ENCODE measurements at regions not wholly inside any gene's neighbourhood (a gene's known extent, or its start where the extent isn't known, plus 50 kb on each side); places are given as distances from the start of the nearest gene placed in this dataset.

DNA sequence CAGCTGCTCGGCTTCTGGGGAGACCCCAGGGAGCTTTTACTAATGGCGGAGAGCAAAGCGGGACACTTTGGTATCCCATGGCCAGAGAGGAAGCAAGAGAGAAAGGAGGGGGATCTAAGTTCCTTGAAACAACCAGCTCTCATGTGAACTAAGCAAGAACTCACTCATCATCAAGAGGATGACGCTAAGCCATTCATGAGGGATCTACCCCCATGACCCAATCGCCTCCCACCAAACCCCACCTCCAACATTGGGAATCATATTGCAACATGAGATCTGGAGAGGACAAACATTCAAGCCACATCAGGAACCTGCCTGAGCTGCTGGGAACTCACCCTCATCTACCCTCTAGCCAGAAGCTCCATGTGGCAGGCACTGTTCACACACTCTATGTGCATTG lies 372.1 kb upstream of the RUNX1 start:
- in situ Hi-C loops (cut with HindIII; ENCODE audit: low pct_unique_long_range_greater_than_20kb, low sequenced_read_pairs): no loop called here
- no peak for DNase-seq (ENCODE audit: low read depth, low spot score)

DNA sequence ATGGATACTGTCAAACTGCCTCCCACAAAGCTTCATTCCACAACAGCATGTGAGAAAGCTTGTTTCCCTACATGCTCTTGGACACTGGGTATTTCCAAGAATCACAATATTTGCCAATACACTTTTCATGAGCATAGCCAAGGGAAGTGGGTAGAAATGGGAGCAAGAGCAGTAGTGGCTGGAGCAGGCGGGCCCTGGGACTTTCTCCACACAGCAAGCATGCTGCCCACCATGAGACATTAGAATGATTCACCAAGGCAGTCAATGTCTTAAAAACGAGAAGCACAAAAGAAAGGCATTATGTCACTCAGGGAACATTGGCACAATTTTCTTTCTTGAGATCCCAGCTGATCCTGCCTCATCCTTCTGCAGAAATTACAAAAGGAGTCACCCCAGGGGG lies 371.6 kb upstream of the RUNX1 start:
- DNase-seq (ENCODE audit: low read depth, low spot score): no peak
- in situ Hi-C loops (cut with HindIII; ENCODE audit: low pct_unique_long_range_greater_than_20kb, low sequenced_read_pairs): no loop called here

DNA sequence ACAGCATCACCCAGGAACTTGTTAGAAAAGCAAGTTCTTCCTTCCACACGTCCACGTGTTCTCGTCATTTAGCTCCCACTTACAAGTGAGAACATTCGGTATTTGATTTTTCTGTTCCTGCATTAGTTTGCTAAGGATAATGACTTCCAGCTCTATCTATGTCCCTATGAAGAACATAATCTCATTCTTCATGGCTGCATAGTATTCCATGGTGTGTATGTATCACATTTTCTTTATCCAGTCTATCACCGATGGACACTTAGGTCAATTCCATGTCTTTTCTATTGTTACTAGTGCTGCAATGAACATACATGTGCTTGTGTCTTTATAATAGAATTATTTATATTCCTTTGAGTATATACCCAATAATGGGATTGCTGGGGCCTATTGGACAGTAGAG lies 368.7 kb upstream of the RUNX1 start:
- in situ Hi-C loops (cut with HindIII; ENCODE audit: low pct_unique_long_range_greater_than_20kb, low sequenced_read_pairs): no loop called here
- DNase-seq (ENCODE audit: low read depth, low spot score): no peak

DNA sequence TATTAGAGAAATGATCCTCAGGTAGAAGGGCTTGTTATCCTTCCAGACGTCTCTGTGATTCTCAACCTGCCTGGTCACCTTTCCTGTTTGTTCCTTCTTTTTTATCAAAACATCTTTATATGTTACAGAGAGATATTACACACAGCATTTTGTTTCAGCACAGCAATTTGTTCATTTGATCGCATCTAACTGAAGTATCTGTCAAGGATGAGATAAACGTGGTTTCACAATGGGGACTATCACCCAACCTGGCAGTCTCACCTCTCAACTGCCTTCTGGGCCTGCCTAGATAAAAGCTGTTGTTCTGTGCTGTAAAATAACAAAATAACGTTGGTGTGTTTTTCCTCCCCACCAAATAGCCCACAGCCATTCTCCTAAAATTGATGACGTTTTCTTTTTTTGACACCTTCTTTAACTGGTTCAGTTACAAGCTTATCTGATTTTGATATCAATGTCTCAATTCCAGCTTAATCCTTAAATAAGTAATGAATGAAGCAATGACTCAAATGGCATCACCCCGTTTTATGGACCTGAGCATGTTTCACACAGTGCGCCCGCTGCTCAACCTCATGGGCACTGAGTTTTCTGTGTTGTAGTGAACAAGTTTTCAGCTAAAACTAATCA lies 367.9 kb upstream of the RUNX1 start:
- DNase-seq (ENCODE audit: low read depth, low spot score): no peak

DNA sequence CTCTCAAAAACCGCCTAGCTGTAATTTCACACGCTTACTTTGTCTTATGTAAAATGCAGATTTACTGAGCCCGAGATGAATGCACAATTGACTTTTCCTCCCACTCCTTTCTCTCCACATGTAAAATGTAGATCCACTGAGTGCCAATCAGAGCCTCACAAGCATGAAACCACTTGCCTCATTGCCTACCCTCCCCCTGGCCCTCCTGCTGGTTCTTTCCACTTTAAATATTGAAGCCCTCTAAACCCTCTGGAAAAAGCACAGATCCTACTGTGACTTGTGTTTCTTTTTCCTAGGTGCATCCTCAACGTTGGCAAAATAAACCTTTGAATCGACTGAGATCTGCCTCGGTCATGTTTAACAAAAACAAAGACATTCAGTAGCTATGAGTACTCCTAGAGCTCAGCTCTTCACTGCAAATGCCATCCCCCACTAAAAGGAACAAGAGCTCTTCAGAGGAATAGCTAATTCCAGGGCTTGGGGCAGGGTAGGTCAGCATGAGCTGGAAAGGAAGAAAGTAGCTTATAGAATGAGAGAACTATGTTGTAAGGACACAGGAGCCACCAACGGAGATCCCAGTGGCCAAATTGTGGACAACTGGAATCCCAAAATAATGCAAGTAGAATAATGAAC lies 365.5 kb upstream of the RUNX1 start:
- in situ Hi-C loops (cut with HindIII; ENCODE audit: low pct_unique_long_range_greater_than_20kb, low sequenced_read_pairs): no loop called here
- DNase-seq (ENCODE audit: low read depth, low spot score): peak; percentile 70

More for the DNA sequence above, 367.9 kb upstream of the RUNX1 start:
- in situ Hi-C loops (cut with HindIII; ENCODE audit: low pct_unique_long_range_greater_than_20kb, low sequenced_read_pairs): no loop called here

DNA sequence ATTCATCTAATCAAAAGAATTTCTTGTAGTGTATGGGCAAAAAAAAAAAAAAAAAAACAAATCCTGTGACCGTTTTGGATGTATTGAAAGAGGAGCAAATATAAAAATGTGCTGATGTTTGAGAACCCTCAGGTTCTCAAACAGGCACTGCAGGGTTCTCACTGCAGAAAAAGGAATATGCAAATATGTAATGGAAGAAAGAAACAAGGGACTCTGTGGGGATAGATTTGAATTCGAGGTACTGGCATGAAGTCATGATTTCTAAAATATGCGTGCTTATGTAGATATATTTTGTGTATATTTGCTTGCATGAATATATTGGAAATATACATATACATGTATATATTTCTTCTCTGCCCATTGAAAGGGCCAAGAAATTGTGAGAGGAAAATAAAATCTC lies 365.0 kb upstream of the RUNX1 start:
- in situ Hi-C loops (cut with HindIII; ENCODE audit: low pct_unique_long_range_greater_than_20kb, low sequenced_read_pairs): no loop called here

DNA sequence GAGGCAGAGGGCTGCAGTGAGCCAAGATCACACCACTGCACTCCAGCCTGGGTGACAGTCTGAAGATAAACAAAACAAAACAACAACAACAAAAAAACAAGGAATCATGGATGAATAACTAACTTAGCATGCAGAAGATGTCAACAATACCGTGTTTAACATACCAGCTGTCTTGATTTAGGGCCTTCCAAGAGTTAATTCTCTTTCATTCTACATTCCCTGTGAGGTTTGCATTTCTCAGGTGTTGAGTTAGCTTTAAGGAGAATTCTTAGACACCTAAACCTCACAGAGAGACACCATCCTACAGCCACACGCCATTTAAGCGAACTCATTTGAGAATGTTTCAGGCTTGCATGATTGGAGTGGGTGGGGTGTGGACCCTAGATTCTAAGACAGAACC lies 363.1 kb upstream of the RUNX1 start:
- DNase-seq (ENCODE audit: low read depth, low spot score): no peak
- in situ Hi-C loops (cut with HindIII; ENCODE audit: low pct_unique_long_range_greater_than_20kb, low sequenced_read_pairs): no loop called here

More for the DNA sequence above, 365.0 kb upstream of the RUNX1 start:
- no peak for DNase-seq (ENCODE audit: low read depth, low spot score)

DNA sequence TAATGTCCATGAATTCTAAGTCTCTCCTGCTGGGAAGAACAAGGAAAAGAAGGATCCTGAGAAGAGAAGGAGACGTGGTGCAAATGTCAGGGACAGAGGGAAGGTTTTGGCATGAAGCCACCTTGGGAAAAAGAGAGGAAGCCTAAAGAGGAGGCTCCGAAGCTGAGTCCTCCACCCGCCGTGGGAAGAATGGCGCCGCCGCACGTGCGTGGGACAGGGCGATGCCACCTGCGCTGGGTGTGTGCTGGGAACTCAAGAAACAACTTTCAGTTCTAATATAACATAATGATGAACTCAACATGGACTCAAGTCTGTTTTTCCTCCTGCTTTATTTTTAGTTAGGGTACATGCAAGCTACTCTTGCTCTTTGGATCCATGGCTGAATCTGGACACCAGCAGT lies 362.3 kb upstream of the RUNX1 start:
- in situ Hi-C loops (cut with HindIII; ENCODE audit: low pct_unique_long_range_greater_than_20kb, low sequenced_read_pairs): no loop called here
- no peak for DNase-seq (ENCODE audit: low read depth, low spot score)

DNA sequence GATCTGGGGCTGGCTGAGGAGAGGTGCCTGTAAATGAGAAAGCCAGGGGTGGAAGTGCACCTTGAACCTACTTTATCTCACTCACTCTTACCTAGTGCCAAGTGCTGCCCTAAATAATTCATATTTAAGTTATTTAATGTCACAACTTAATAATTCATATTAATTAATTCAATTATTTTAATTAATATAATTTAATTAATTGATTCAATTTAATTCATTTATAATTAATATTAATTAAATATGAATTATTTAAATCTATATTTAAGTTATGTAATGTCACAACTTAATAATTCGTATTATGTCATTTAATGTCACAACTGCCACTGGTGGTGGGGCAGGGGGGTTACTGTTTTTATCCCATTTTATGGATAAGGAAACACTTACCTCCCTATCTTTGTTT lies 361.6 kb upstream of the RUNX1 start:
- in situ Hi-C loops (cut with HindIII; ENCODE audit: low pct_unique_long_range_greater_than_20kb, low sequenced_read_pairs): no loop called here
- no peak for DNase-seq (ENCODE audit: low read depth, low spot score)

DNA sequence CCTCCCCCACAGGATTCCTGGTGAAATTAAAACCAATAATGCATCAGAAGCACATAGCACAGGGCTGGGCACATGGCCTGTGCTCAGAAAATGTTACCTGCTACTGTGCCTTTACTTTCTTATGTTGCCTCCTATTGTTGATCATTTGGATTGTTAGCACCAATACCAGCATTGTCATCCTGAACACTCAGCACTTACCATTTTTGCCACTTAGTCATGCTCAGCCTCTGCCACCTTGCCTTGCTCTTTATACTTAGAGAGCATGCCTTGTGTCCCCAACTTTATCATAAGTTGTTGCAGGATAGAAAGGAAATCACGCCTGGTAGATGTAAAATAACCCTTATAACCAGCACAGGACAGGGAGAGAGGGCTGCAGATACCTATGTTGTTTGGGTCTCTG lies 361.0 kb upstream of the RUNX1 start:
- DNase-seq (ENCODE audit: low read depth, low spot score): no peak
- in situ Hi-C loops (cut with HindIII; ENCODE audit: low pct_unique_long_range_greater_than_20kb, low sequenced_read_pairs): no loop called here

DNA sequence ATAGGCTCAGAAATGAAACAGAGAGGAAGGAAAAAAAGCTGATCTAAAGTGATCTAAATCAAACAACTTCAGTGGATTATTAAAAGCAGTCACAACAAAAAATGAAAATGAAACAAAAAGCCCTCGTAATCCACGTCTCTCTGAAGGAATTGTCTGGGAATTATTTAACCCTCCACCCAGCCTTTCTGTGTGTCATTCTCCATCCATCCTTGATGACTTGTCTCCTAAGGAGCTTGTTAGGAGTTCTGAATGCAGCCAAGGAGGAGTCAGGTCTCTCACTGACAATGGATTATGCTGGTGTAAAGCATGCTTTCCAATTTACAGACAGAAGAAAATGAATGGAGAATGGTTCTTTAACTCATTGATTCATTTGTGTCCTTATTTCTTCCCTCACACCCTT lies 359.3 kb upstream of the RUNX1 start:
- DNase-seq (ENCODE audit: low read depth, low spot score): no peak
- in situ Hi-C loops (cut with HindIII; ENCODE audit: low pct_unique_long_range_greater_than_20kb, low sequenced_read_pairs): no loop called here

DNA sequence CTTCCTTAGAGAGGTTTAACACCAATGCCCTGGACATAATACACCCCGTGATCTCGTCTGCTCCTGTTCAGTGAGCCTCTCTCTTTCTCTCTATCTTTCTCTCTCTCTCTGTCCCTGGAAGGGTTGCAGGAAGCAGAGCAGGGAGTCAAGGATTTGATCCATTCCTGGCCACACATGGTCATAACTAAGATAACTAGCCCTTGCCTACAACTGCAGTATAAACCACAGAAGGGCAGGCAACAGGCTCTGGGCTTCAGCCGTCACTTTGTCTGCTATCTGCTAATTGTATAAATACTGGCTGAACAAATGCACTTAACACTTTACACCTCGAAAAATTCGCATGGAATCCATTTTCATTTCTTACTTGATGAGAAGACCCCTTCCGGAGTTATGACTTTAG lies 357.5 kb upstream of the RUNX1 start:
- in situ Hi-C loops (cut with HindIII; ENCODE audit: low pct_unique_long_range_greater_than_20kb, low sequenced_read_pairs): no loop called here
- DNase-seq (ENCODE audit: low read depth, low spot score): no peak

DNA sequence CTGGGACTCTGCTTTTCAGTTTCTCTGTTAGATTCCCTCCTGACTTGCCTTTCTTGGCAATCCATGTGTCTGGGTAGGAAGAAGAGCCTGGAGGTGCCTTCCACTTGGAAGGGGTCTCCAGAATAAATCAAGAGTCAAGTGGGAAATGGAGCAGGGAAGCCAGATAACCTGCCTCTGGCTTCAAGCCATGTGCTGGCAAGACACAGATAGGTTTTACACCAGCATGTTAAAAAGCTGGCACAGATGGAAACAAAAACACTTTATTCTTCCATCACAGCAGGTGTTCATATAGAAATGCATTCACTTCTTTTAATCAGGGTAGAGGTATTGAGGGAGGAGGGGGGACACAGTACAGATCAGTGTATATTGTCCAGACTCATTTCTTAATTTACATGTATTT lies 356.9 kb upstream of the RUNX1 start:
- in situ Hi-C loops (cut with HindIII; ENCODE audit: low pct_unique_long_range_greater_than_20kb, low sequenced_read_pairs): no loop called here
- no peak for DNase-seq (ENCODE audit: low read depth, low spot score)

DNA sequence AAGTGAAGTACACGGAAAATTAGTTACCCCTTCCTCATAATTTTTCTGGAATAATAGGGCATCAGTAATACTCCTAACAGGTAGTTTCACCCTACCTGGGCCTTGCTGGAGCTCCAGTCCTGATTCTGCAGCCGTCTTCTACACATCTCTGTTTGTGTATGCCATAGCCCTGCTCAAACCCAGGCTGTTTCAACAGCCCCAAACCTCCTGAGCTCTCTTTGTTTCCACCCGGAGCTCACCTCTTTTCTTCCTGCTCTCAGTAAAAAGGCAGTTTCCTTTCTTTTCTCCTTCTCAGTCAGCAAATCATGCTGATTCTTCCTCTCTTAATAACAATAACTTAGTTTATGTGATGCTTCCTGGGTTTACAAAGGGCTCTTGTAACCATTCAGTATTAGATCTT lies 355.1 kb upstream of the RUNX1 start:
- in situ Hi-C loops (cut with HindIII; ENCODE audit: low pct_unique_long_range_greater_than_20kb, low sequenced_read_pairs): no loop called here
- DNase-seq (ENCODE audit: low read depth, low spot score): peak; percentile 60

DNA sequence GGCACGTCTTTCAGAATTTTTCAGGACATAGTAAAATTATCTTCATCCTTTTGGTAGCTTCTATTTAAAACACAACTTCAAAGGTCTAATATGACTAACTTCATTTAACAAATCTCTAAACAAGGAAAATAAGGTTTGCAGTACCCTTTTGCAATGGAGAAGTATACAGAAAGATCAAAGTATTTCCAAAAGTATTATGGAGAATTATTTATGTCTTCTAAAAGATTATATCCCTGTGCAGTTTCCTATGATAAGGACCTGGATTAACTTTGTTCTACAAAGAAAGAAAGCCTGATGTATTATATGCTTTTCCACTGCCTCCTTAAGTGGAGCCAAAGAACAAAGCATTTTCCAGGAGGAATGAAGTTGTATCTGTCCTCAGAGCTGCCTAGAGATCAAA lies 353.0 kb upstream of the RUNX1 start:
- no peak for DNase-seq (ENCODE audit: low read depth, low spot score)
- in situ Hi-C loops (cut with HindIII; ENCODE audit: low pct_unique_long_range_greater_than_20kb, low sequenced_read_pairs): no loop called here

DNA sequence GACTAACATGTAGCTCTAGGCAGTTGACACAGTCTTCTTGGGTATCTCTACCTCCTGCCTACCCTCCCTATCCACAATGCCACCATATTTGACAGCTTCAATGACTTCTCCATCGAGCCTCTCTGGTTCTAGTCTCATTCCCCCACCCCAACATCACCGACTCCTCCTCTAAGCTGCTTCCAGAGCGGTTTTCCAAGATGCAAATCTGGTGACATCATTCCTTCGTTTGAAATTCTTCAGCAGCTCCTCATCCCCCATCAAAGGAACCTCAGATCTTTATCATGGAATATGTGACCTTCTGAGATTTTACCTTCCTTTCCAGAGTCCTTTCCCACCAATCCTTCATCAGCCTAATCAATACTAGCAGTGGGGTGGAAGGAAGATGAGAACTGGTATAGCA lies 352.4 kb upstream of the RUNX1 start:
- DNase-seq (ENCODE audit: low read depth, low spot score): no peak
- in situ Hi-C loops (cut with HindIII; ENCODE audit: low pct_unique_long_range_greater_than_20kb, low sequenced_read_pairs): no loop called here

DNA sequence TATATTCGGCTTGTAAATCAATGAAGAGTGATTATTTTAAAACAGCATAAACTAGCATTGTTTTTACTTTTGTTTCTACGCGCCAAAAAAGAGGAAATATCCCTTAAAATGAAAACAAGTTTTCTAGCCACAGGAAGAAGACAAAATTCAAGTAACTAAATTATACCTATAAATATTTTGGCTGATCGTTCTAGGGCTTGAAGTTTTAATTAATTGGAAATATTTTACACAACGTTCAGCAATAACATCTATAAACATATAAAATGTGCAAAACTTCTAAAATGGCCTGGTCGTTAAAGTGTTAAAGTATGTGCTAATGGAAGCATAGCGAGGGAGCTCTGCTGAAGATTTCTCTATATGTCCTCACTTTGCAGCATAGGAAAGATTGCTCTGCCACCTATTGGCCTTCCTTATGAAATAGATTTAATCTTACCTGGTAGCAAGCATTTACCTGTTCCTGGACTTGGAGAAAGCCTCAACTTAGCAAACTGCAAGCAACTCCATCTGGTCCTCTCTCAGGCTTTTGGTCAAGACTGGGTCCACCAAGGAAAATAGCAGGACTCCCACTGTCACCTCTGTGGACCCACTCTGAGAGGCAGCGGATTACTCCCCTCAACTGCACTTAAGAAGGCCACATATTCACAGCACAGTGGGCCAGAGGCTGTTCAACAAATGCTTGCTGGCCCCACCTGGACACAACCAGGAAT lies 351.3 kb upstream of the RUNX1 start:
- in situ Hi-C loops (cut with HindIII; ENCODE audit: low pct_unique_long_range_greater_than_20kb, low sequenced_read_pairs): no loop called here

DNA sequence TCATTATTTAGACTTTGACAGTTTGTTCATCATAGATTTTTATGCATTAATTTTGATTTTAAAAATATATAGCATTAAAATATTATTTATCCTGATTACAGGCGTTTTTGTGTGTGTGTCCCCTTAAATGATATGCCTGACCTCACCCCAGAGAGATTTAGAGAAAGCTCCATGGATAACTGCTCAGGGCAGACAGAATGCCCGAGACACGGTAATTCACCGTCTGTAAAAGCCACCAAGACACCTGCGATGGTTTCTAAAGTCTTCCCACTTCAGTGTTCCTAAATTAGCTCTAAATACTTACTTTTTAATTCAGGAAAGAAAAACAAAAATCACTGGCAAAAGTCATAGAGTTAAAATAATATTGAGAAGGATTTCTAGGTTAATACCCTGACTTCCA lies 350.6 kb upstream of the RUNX1 start:
- DNase-seq (ENCODE audit: low read depth, low spot score): no peak
- in situ Hi-C loops (cut with HindIII; ENCODE audit: low pct_unique_long_range_greater_than_20kb, low sequenced_read_pairs): no loop called here

More for the DNA sequence above, 351.3 kb upstream of the RUNX1 start:
- peak; percentile 74 for DNase-seq (ENCODE audit: low read depth, low spot score)

DNA sequence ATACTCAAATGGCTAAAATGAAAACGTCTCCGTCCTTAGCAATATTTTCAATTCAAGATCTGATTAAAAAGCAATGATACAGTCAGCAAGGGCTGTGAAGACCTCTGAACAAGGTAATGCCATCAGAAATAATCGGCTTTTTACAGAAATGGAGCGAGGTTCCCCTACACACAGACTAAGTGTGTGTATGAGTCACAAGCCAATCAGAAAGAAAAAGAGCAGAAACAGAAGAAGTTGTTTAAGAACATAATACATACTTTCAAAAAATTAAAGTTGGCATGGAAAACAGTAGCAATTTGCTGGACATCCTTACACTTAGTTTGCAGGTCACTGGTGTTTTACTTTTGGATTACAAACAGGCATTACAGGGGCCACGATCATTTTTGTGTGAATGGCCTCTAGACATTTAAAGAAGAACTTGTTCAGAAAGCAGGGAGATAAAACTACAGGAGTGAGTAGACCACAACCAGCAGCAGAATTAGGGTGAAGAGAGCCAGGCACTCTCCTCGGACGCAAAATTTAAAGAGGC lies 350.0 kb upstream of the RUNX1 start:
- no peak for DNase-seq (ENCODE audit: low read depth, low spot score)
- in situ Hi-C loops (cut with HindIII; ENCODE audit: low pct_unique_long_range_greater_than_20kb, low sequenced_read_pairs): no loop called here
